ENCODE measurements at regions not wholly inside any gene's neighbourhood (a gene's known extent, or its start where the extent isn't known, plus 50 kb on each side); places are given as distances from the start of the nearest gene placed in this dataset.

GRCh38 chr5:174191076-174191475 is 145.6 kb downstream of the NSG2 start:
- no peak for DNase-seq (ENCODE audit: low read depth)

DNA sequence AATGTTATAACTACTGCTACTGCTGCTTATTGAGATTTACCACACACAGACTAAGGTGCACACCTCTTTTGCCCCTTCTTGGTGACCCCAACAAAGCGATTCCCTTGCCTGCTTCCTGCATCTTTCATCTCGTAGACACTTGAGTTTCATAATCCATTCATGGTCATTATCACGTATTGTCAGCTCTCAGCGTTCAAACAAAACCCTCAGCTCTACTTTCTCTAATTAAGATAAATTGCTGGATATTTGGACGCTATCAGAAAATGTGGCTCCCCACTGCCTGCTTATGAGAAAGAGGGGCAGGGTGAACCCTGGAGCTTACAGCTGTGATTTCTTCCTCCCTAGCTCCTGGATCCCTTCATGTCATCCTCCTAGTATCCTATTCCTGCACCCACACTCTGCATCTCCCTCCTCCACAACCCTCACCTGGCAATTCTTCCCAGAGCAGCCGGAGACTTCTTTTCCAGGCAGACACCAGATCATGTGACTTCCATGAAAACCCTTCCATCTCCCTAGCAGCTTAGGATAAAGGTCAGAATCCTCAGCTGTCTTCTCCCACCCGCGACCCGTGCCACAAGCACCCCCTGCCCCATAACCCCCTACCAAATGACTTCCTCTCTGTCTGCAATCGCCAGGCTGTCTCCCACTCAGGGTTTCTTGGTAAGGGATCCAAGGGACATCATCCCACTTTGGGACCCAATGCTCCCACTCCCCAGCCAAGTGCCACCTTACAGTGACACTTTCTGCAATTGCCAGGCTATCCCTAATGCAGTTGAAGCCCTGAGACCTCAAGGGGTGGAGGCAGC is 146.5 kb downstream of the NSG2 start:
- DNase-seq (ENCODE audit: low read depth) = no peak

DNA sequence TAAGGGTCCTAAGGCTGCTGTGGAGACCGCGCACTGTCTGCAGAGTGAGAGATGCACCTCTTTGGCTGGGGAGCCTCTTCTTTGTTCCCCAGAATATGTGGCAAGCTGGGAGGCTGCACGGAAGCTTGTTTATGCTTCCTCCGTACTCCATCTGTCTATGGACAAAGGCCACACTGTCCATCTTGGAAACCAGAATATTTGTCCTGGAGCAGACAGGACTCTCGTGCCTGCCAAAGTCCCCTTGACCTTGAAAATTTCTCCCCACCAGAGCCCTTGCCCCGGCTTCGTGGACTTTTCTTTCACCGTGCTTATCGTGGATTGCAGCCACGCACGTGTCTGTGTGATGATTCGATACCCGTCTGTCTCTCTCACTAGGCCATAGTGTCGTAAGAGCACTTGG is 147.4 kb downstream of the NSG2 start:
- DNase-seq (ENCODE audit: low read depth) = no peak

DNA sequence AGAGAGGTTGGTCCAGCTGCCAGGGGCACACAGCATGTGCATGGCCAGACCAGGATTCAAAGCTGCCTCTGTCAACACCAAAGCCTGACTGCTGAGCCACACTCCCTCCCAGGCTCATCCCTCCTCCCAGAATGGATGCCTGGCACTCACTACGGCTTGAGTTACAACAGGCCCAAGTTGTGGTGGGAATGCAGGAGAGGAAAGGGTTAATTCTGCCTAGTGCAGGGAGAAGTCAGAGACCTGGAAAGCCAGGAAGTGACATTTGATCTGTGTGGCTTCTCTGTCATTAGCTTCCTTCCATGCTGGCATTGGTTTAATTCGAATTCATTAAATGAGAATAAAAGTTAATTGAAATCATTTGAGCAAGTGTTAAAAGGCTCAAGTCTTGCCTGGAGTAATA is 150.0 kb downstream of the NSG2 start:
- no peak for DNase-seq (ENCODE audit: low read depth)

- DNase-seq (ENCODE audit: low read depth) = no peak
Measured at GRCh38 chr5:174197929-174198328, 152.4 kb downstream of the NSG2 start.

DNA sequence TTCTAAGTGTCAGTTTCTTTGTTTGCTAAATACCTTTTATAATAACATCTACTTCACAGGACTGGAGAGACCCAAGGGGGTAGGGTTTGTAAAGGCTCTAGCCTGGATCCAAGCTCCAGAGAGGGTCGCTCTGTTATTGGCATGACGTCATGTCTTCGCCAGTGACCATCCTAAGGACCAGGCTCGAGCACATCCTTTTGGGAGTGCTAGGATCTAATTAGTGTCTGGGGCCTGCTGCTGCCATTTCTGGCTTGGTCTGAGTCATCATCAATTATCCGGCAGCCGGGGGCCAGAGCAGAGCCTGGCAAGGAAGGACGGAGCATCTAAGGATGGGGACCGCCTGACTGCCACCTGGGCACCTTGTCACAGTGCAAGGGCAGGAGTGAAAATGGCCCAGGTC is 153.0 kb downstream of the NSG2 start:
- no peak for DNase-seq (ENCODE audit: low read depth)

DNA sequence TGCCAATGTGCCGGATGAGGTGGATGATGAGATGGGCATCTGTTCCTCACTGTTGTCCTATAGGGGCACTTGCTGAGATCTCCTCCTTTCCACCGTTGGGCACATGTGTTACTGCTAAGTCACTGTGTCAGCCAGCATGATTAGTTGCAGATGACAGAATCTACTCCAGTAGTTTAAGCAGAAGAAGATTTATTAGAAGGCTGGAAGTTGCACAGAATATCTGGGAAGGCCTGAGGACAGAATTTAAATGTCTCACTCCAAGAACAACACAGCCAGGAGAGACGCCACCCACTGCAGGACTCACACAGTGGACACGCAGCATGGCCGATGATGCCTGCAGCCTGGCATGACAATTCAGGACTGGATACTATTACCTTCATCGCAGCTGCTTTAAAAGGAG is 157.5 kb downstream of the NSG2 start:
- DNase-seq (ENCODE audit: low read depth) = no peak

DNA sequence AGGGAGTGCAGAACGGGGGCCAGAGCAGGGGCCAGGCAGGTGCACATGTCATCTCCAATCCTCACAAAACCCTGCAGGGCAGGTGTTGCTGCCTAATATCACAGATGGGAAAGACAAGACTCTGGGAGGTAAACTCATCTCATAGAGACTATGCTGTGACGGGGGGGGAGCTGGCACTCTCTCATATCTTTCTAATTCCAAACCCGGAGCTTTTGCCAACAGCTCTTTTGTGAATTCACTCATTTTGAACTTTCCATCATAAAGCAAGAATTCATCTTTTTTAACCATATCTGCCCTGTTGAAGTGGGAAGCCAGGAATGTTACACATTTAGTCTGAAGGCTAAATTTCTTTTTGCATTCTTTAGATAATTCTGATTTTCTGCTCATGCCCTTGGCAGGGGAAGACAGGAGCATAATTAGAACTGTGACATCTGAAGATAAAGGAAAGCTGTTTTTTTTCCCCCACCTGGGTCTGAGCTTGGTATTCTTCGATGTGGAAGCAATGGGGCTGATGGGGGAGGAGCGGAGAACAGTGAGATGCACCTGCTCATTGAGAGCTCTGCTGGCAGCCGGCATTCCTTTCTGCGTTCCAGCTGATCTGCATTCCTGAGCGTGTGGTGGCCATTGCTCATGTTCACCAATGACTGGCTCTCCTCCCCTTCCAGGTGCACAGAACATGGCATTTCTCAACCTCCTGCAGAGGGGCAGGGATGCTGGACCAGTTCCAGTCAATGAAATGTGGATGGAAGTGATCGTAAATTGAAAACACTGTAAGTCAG is 159.2 kb downstream of the NSG2 start:
- no peak for DNase-seq (ENCODE audit: low read depth)

GRCh38 chr5:174205939-174206338 is 160.4 kb downstream of the NSG2 start:
- no peak for DNase-seq (ENCODE audit: low read depth)

DNA sequence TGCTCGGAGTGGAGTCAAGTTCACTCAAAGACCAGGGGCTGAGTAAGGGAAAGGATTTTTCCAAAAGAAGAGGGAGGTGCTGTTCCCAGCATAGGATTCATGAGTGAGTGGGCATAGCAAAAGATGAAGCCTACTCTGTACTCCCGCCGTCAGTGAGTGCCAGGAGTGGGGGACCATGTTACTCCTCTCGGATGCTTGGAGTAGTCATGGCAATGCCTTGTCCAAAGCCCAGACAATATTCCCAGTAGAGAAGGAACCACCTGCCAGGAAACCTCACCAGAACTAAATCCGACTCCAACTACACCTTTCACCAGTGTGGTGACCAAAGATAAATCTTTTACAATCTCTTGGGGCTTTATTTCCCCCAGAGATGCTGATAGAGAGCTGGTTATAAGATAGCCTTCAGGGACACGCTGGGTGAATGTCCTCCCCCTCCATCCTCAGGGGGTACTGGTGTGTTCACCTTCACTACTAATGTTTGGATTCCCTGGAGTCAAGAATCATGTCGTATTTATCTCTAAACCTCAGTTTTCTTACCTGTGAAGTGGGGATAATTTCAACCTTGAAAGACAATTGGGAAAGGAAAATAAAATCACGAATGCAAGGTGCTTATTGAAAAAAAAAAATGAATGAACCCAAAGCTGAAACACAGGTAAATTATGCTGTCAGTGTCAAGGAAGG is 165.2 kb downstream of the NSG2 start:
- DNase-seq (ENCODE audit: low read depth) = no peak

DNA sequence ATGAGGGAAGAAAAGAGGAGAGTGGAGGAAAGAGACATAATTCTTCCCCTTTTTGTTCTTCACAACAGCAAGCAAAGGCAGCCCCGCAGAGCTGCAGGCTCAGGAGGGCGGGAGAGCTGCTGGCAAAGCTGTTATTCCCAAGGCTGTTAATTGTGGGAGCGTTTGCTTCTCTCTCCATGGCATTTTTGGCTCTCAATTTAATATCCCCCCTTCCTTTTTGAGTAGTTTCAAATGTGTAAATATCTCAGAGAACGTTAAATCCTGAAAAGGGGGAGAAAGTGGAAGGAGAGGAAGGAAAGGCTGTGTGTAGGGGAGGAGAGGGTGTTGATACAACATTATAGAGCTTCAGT is 165.7 kb downstream of the NSG2 start:
- no peak for DNase-seq (ENCODE audit: low read depth)

DNA sequence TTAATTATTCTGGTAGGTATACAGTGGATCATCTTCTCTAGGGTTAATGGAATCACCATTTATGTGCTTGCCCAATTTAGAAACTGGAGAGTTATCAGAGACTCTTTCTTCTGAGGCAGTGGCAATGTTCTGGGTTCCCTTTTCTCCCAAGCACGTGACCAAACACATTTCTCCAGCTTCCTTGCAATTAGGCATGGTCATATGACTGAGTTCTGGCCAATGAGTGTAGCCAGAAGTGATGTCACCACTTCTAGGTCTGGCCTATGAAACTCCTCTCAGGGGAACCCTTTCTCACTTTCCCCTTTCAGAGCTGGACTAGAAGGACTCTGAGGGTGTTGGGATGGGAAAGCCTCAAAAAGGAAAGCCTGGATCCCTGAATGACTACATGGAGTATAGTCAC is 172.0 kb downstream of the NSG2 start:
- no peak for DNase-seq (ENCODE audit: low read depth)

DNA sequence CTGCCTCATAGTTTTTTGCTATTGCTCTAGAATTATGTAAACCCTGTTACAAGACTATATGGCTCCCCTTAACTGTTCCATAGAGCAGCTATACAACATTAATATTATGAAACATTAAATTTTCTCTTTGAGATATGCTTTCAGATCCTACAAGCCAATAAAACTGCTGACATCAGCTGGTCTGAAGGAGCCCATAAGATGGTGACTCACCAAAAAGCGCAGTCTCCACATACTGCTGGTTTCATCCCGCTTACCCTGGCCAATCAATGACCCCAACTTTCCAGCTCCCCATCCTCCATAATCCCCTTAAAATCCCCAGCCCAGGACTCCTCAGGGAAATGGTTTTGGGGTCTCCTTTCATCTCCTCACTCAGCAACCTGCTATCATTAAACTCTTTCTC is 172.7 kb downstream of the NSG2 start:
- no peak for DNase-seq (ENCODE audit: low read depth)

GRCh38 chr5:174220417-174220816 is 174.9 kb downstream of the NSG2 start:
- DNase-seq (ENCODE audit: low read depth) = no peak

DNA sequence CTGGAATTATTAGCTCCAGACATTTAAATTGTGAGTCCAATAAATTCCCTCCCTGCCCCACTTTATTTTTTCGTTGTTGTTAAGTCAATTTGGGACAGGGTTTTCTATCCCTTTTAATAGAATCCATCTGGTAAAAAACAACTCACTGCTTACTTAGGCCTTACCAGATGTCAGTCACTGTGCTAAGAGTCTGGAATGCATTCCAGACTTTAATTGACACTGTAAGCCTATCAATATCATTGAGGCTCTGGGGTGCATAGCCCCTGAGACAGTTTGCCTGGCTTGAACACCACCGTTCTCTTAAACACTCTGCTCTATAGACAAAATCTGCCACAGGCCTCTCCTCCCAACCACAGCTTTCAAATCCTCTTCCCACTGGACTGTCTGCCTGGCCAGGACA is 175.9 kb downstream of the NSG2 start:
- DNase-seq (ENCODE audit: low read depth) = no peak

DNA sequence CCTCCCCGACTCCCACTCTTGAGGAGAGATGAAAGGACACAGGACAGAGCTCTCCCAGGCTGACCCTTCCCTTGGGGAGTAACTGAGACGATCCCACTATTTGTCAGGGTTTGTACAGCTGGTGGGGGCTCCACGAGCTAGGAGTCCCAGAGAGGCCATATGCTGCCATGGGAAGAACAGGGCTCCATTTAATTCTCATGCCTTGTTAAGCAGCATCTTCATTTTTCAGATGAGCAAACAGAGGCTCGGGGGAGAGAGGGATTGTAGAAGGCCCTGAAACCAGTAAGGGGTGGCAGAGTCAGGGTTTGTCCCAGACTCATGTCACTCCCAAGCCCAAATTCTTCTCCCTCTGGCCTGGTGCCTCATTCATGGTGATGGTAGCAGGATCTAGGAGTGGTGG is 176.4 kb downstream of the NSG2 start:
- DNase-seq (ENCODE audit: low read depth) = no peak

GRCh38 chr5:174222891-174223290 is 177.4 kb downstream of the NSG2 start:
- DNase-seq (ENCODE audit: low read depth) = no peak

DNA sequence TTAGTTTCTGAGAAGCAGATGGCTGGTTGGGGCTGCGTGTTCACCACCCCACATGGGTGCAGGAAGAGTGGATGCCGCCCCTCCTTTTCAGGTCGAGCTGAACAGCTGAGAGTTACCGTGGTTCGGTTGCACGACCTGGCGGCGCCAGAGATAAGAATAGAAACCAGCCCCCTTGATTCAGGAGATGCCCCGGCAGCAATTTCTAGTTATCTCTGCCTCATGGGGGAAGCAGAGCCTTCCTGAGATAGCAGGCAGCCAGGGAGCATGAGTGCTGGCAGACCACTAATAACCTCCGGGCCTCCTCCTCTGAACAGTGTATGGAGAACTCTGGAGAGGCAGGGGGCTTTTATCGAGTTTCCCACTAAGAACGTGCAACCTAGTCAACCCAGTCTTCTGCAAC is 177.8 kb downstream of the NSG2 start:
- DNase-seq (ENCODE audit: low read depth) = no peak

DNA sequence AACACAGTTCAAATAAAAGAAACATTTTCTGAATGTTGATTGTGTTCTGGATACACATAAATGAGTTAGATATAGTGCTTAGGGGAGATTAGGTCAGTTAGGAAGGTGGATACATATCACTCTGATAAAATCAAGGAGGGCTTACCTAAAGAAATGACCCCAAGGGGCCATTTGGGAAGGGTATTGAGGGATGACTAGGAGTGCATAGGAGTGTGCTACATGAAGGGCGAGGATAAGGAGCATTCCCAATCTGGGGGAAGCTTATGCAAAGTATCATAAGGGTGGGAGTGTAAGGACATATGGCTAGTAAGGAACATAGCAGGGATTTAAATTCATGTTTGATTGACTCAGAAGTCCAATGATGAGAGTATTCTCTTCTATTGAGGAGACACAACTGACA is 183.6 kb downstream of the NSG2 start:
- no peak for DNase-seq (ENCODE audit: low read depth)

- no peak for DNase-seq (ENCODE audit: low read depth)
Measured at GRCh38 chr5:174229514-174230370, 184.2 kb downstream of the NSG2 start.

DNA sequence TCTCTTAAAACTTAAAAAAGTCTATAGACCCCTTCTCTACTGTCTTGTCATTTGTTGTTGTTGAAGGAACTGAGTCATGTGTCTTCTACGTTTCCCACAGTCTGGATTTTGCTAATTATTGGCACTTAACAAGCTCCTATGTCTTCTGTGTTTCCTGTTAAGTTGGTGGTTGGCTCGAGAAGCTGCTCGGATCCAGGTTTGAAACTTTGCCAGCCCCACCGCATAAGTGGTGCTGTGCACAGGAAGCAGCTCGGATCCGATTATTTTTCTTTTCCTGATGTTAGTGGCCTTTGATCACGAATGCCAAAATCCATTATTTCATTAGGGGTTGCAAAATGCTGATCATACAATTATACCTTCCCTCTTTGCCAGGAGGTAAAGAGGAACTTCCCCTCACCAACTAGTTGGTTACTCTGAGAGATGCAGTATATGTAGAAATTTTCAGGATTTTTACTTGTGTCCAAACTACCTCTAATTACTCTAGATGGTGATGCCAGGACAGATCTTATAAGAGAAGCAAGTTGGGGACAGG is 186.5 kb downstream of the NSG2 start:
- no peak for DNase-seq (ENCODE audit: low read depth)

DNA sequence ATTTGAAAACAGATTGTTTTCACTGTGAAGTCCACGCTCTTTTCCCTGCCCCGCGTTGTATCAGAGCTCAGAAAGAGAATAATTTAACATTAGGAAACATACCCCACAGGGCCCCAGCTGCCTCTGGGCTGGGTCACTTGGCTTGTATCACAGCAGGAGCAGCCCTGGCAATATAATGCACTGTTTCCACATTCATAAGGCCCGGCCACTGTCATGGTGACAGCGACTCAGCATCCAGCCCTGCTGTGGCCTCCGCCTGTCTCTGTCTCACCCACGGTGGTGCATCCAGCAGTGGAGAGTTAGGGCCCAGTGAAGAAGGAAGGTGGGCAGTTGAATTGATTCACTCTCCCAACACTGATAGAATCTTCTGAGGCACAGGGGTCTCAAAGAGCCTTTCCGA is 188.9 kb downstream of the NSG2 start:
- no peak for DNase-seq (ENCODE audit: low read depth)

Data from activated T-helper 1 cell treated with Interleukin-2 at 50 U/mL for 16 hours (primary cell).